DOHH2 (cell line): ENCODE measurements at regions not wholly inside any gene's neighbourhood (a gene's known extent, or its start where the extent isn't known, plus 50 kb on each side); places are given as distances from the start of the nearest gene placed in this dataset.

ENCODE experiments used
- H3F3A ChIP-seq: fragments of 200-600 bp; sonication (generic), shearing (Covaris generic); 2 replicates; pipeline ENCODE4 v1.6.0; 2016; ENCODE audit warnings: antibody characterized with exemption, mild to moderate bottlenecking; ENCODE audit not compliant: control insufficient read depth, insufficient read depth
- H3K27ac ChIP-seq: fragments of 200-600 bp; sonication (generic); 2 replicates; pipeline ENCODE4 v1.5.1; 2014; ENCODE audit warnings: low read depth, mild to moderate bottlenecking, low read length, moderate library complexity
- H3K27me3 ChIP-seq: fragments of 200-600 bp; sonication (generic); 2 replicates; pipeline ENCODE4 v1.6.1; 2014; ENCODE audit warnings: mild to moderate bottlenecking, low read length, mixed read lengths; ENCODE audit not compliant: control insufficient read depth
- H3K36me3 ChIP-seq: fragments of 200-600 bp; sonication (generic); 2 replicates; pipeline ENCODE4 v1.6.1; 2014; ENCODE audit warnings: mild to moderate bottlenecking, low read length, moderate library complexity, mixed read lengths; ENCODE audit not compliant: control insufficient read depth
- H3K4me1 ChIP-seq: fragments of 200-600 bp; sonication (generic); 2 replicates; pipeline ENCODE4 v1.6.1; 2014; ENCODE audit warnings: mild to moderate bottlenecking, low read length, mixed read lengths; ENCODE audit not compliant: control insufficient read depth
- H3K4me2 ChIP-seq: fragments of 200-600 bp; sonication (generic); 2 replicates; pipeline ENCODE4 v1.6.0; 2014; ENCODE audit warnings: mild to moderate bottlenecking, low read length, moderate library complexity
- H3K4me3 ChIP-seq: fragments of 200-600 bp; sonication (generic); 2 replicates; pipeline ENCODE4 v1.5.1; 2014; ENCODE audit warnings: mild to moderate bottlenecking, low read length, mixed read lengths
- H3K79me2 ChIP-seq: fragments of 200-600 bp; sonication (generic); 2 replicates; pipeline ENCODE4 v1.6.1; 2014; ENCODE audit warnings: mild to moderate bottlenecking, low read length, mixed read lengths; ENCODE audit not compliant: control insufficient read depth
- H3K9me2 ChIP-seq: fragments of 200-600 bp; sonication (generic); replicated peaks from 2 replicates; pipeline ENCODE4 v1.6.1; 2014; ENCODE audit warnings: mild to moderate bottlenecking, low read length, mixed read lengths; ENCODE audit not compliant: control insufficient read depth
- H3K9me3 ChIP-seq: fragments of 200-600 bp; sonication (generic); 2 replicates; pipeline ENCODE4 v1.6.1; 2014; ENCODE audit warnings: antibody characterized with exemption, low read length, mixed read lengths; ENCODE audit not compliant: control insufficient read depth, insufficient read depth
- H4K20me1 ChIP-seq: fragments of 200-600 bp; sonication (generic); 2 replicates; pipeline ENCODE4 v1.6.0; 2014; ENCODE audit warnings: low read depth, mild to moderate bottlenecking, antibody characterized with exemption, low read length, moderate library complexity; ENCODE audit not compliant: control insufficient read depth, insufficient read depth
- EZH2phosphoT487 ChIP-seq: fragments of 200-600 bp; sonication (generic); IDR thresholded peaks from 2 replicates; pipeline ENCODE4 v1.6.1; 2017; ENCODE audit warnings: borderline replicate concordance, mild to moderate bottlenecking, antibody characterized with exemption, low read length, moderate library complexity, mixed read lengths
- TF ChIP-seq, protein P1 (sequence below): fragments of 200-600 bp; sonication (generic); IDR thresholded peaks from one replicate; pipeline ENCODE4 v1.5.1; 2014; ENCODE audit warnings: antibody characterized with exemption, mild to moderate bottlenecking, low read depth, low read length; ENCODE audit not compliant: poor library complexity, severe bottlenecking

DNA sequence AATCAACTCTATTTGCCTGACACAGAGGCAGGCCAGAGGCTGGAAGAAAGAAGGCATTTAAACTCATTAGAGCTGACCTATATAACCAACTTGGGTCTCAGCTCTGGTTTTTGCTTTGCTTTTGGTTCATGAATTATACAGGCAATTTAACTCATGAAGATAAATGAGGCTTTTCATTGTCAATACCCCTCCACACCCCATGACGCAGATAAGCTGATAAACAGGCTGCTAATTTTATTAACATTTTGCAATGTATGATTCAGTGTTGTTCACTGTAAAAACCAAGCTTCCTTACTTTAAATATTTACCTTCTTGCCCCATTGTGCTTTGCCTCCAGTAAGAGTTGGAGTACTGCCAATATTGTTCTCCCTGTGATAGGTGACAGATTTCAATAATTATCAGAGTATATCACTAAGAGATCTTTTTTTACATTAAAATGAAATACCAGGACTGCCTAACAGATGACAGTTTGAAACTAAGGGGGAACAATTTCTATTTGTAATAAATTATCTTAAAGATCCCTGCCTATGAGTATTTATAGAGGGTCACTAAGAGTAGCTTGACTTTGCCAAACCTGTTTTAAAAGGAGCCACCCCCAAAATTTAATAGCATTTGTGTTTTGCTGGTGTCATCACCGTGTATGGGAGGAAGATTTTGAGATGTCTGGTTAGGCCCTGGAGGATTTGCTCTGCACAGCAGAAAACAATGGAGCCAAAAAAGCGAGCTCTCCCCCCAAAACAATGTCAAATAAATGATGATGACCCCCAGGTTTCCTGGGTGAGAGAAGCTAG, 472.7 kb upstream of the NBEA start:
- no peak overlapping the region for H3K27ac ChIP-seq
- TF ChIP-seq, protein P1, sequence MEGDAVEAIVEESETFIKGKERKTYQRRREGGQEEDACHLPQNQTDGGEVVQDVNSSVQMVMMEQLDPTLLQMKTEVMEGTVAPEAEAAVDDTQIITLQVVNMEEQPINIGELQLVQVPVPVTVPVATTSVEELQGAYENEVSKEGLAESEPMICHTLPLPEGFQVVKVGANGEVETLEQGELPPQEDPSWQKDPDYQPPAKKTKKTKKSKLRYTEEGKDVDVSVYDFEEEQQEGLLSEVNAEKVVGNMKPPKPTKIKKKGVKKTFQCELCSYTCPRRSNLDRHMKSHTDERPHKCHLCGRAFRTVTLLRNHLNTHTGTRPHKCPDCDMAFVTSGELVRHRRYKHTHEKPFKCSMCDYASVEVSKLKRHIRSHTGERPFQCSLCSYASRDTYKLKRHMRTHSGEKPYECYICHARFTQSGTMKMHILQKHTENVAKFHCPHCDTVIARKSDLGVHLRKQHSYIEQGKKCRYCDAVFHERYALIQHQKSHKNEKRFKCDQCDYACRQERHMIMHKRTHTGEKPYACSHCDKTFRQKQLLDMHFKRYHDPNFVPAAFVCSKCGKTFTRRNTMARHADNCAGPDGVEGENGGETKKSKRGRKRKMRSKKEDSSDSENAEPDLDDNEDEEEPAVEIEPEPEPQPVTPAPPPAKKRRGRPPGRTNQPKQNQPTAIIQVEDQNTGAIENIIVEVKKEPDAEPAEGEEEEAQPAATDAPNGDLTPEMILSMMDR, result no peak
- TF ChIP-seq EZH2phosphoT487, result no peak
- no peaks in the 10 kb centered on the region for H3K9me3 ChIP-seq
- H3K4me2 ChIP-seq, result no peak overlapping the region
- H3K79me2 ChIP-seq, result no peaks in the 10 kb centered on the region
- H4K20me1 ChIP-seq, result no peaks in the 10 kb centered on the region
- H3K4me1 ChIP-seq, result no peaks in the 10 kb centered on the region
- no peaks in the 10 kb centered on the region for H3K9me2 ChIP-seq
- no peaks in the 10 kb centered on the region for H3K36me3 ChIP-seq
- no peaks in the 10 kb centered on the region for H3K27me3 ChIP-seq
- H3F3A ChIP-seq, result no peaks in the 10 kb centered on the region
- H3K4me3 ChIP-seq, result no peak overlapping the region

DNA sequence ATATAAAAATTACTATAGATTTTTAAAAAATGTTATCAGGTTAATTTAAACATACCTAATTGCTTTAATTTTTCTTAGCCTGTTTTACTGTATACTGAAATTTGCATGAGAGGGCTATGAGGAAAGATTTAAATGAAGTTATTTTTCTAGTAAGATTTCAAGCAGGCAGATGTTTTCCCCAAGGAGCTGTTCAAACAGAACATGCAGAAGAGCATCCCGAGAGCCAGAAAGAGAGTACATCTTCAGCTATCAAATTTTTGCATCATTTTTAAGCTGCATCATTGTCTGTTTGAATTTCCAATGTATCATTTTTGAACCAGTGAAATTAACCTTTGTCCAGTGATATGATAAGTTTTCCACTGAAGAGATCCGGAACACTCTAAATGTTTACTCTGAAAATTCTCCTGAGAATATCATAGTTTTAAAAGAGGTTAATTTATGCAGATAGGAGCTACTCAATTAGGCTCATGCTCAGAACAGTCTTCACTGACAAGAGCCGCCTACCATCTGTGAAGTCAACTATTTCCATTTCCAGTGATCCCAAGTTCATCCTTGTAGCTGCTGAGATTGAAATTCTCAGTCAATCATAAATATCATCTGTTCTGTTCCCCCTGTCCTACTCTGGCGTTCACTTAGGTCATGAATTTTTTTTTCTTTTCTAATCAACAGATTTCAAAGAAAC, 467.7 kb upstream of the NBEA start:
- Histone ChIP-seq H3K9me2 (no peaks in the 10 kb centered on the region), H3K4me1 (no peaks in the 10 kb centered on the region), H3K27ac (no peak overlapping the region), H4K20me1 (no peaks in the 10 kb centered on the region), H3K9me3 (no peaks in the 10 kb centered on the region), H3K4me3 (no peak overlapping the region), H3F3A (no peaks in the 10 kb centered on the region), H3K36me3 (no peaks in the 10 kb centered on the region), H3K4me2 (no peak overlapping the region), H3K27me3 (no peaks in the 10 kb centered on the region), H3K79me2 (no peaks in the 10 kb centered on the region)
- TF ChIP-seq EZH2phosphoT487, result no peak
- TF ChIP-seq, protein P1, result no peak

DNA sequence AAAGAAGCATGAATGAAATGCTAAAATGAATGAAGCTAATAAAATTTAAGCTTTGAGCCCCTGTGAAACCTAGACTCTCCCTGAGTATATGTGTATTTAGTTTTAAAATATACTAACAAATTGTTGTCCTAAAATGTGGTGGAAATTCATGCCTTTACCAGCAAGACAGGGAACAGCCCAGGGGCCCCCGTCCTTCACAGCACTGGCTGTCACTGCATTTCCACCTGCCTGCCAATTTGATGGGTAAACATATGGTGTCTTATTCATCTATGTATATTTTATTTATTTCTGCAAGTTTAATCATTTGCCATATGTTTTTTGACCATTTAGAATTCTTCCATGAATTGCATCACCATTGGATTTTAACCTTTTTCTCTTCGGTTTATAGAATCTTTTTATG, 463.7 kb upstream of the NBEA start:
- H3K9me2 ChIP-seq, result no peaks in the 10 kb centered on the region
- TF ChIP-seq EZH2phosphoT487, result no peak
- TF ChIP-seq, protein P1, result no peak
- H3K79me2 ChIP-seq, result no peaks in the 10 kb centered on the region
- H3K27ac ChIP-seq, result no peak overlapping the region
- H3K4me2 ChIP-seq, result no peak overlapping the region
- no peaks in the 10 kb centered on the region for H3F3A ChIP-seq
- H3K4me3 ChIP-seq, result no peak overlapping the region
- no peaks in the 10 kb centered on the region for H3K9me3 ChIP-seq
- H3K27me3 ChIP-seq, result no peaks in the 10 kb centered on the region
- no peaks in the 10 kb centered on the region for H3K36me3 ChIP-seq
- H4K20me1 ChIP-seq, result no peaks in the 10 kb centered on the region
- no peaks in the 10 kb centered on the region for H3K4me1 ChIP-seq
